ENCODE measurements at regions not wholly inside any gene's neighbourhood (a gene's known extent, or its start where the extent isn't known, plus 50 kb on each side); places are given as distances from the start of the nearest gene placed in this dataset.

DNA sequence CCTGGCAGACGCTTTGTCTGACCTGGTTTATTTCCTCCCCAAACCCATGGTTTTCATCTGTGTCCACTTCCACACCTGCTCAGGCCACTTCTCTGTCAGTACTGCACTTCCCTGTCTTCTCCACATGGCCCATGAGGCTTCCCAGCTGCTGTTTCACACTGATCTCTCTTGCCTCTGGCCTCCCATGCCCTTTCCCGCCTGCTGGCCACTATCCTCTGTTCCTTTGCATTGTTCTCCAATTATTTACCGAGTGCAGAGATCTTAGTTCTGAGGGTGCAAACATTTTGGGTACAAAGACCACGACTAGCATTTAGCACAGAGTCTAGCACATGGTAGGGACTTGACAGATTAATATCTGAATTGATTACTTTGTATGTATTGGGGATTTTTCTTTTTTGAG is 174.8 kb upstream of the NPY2R start:
- TF ChIP-seq REST (IDR thresholded peaks at IDR 0.05; ENCODE audit: insufficient replicate concordance, low read depth) (no peak), POLR2AphosphoS5 (IDR thresholded peaks at IDR 0.05; ENCODE audit: low read depth) (no peak), GABPA (IDR thresholded peaks at IDR 0.05; ENCODE audit: low read depth) (no peak), SPI1 (IDR thresholded peaks at IDR 0.05; ENCODE audit: borderline replicate concordance, low read depth) (no peak)
- TF ChIP-seq, protein P1, sequence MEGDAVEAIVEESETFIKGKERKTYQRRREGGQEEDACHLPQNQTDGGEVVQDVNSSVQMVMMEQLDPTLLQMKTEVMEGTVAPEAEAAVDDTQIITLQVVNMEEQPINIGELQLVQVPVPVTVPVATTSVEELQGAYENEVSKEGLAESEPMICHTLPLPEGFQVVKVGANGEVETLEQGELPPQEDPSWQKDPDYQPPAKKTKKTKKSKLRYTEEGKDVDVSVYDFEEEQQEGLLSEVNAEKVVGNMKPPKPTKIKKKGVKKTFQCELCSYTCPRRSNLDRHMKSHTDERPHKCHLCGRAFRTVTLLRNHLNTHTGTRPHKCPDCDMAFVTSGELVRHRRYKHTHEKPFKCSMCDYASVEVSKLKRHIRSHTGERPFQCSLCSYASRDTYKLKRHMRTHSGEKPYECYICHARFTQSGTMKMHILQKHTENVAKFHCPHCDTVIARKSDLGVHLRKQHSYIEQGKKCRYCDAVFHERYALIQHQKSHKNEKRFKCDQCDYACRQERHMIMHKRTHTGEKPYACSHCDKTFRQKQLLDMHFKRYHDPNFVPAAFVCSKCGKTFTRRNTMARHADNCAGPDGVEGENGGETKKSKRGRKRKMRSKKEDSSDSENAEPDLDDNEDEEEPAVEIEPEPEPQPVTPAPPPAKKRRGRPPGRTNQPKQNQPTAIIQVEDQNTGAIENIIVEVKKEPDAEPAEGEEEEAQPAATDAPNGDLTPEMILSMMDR (IDR thresholded peaks at IDR 0.05; ENCODE audit: insufficient read depth, low read length): no peak
